SK-N-SH treated with all-trans-retinoic acid at 6 μM for 48 hours (cell line): ENCODE measurements at regions not wholly inside any gene's neighbourhood (a gene's known extent, or its start where the extent isn't known, plus 50 kb on each side); places are given as distances from the start of the nearest gene placed in this dataset.
"Not testable (repeated sequence)": the region's sequence is repeated elsewhere in the genome, so short reads cannot be mapped to it uniquely, and the experiment has no call there.

Experiments
- ARNTL ChIP-seq: fragments of 450-650 bp; formaldehyde crosslinking; IDR thresholded peaks from 2 replicates; pipeline ENCODE4 v1.5.0; 2020; ENCODE audit warnings: low read depth, mild to moderate bottlenecking, moderate library complexity, borderline replicate concordance
- CSDC2 ChIP-seq: fragments of 250-450 bp; sonication (Bioruptor Pico); IDR thresholded peaks from 2 replicates; pipeline ENCODE4 v1.5.0; 2020; ENCODE audit warnings: mild to moderate bottlenecking, moderate library complexity
- GLIS3 ChIP-seq: fragments of 250-450 bp; sonication (Bioruptor Pico); IDR thresholded peaks from 2 replicates; pipeline ENCODE4 v1.5.0; 2020; ENCODE audit warnings: mild to moderate bottlenecking, moderate library complexity
- PATZ1 ChIP-seq: fragments of 250-450 bp; sonication (Bioruptor Pico); IDR thresholded peaks from 2 replicates; pipeline ENCODE4 v1.8.0; 2020; ENCODE audit warnings: mild to moderate bottlenecking, moderate library complexity, borderline replicate concordance
- RARB ChIP-seq: fragments of 250-450 bp; sonication (Bioruptor Pico); IDR thresholded peaks from 2 replicates; pipeline ENCODE4 v1.8.0; 2021; ENCODE audit warnings: mild to moderate bottlenecking, moderate library complexity
- SNAI2 ChIP-seq: fragments of 250-450 bp; sonication (Bioruptor Pico); IDR thresholded peaks from 2 replicates; pipeline ENCODE4 v1.5.0; 2020; ENCODE audit warnings: mild to moderate bottlenecking, moderate library complexity
- ZFP3 ChIP-seq: fragments of 250-450 bp; sonication (Bioruptor Pico); IDR thresholded peaks from 2 replicates; pipeline ENCODE4 v1.5.0; 2020; ENCODE audit warnings: mild to moderate bottlenecking, moderate library complexity
- ZFP30 ChIP-seq: fragments of 450-650 bp; formaldehyde crosslinking; IDR thresholded peaks from 2 replicates; pipeline ENCODE4 v1.5.0; 2022; ENCODE audit warnings: mild to moderate bottlenecking, moderate library complexity
- TF ChIP-seq, protein P1 (sequence below): fragments of 250-450 bp; sonication (Bioruptor Pico); IDR thresholded peaks from 2 replicates; pipeline ENCODE4 v1.5.1; 2020; ENCODE audit warnings: low read depth, mild to moderate bottlenecking, moderate library complexity
- TF ChIP-seq, protein P2 (sequence below): fragments of 250-450 bp; sonication (Bioruptor Pico); IDR thresholded peaks from 2 replicates; pipeline ENCODE4 v1.5.1; 2021; ENCODE audit warnings: mild to moderate bottlenecking, moderate library complexity
- TF ChIP-seq, protein P3 (sequence below): fragments of 250-450 bp; sonication (Bioruptor Pico); IDR thresholded peaks from 2 replicates; pipeline ENCODE4 v1.5.0; 2020; ENCODE audit warnings: mild to moderate bottlenecking, moderate library complexity

DNA sequence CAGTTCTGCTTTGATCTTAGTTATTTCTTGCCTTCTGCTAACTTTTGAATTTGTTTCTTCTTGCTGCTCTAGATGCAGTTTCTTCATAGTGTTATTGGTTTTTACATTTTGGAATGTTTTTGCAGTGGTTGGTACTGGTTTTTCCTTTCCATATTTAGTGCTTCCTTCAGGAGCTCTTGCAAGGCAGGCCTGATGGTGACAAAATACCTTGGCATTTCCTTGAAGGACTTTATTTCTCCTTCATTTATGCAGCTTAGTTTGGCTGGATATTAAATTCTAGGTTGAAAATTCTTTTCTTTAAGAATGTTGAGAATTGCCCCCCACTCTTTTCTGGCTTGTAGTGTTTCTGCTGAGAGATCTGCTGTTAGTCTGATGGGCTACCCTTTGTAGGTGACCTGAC, 1654.7 kb upstream of the SEL1L start:
- TF ChIP-seq CSDC2, ARNTL, ZFP3, PATZ1, RARB, GLIS3, ZFP30, SNAI2 (CRISPR knock-in tag): not testable (repeated sequence)
- TF ChIP-seq, protein P1, sequence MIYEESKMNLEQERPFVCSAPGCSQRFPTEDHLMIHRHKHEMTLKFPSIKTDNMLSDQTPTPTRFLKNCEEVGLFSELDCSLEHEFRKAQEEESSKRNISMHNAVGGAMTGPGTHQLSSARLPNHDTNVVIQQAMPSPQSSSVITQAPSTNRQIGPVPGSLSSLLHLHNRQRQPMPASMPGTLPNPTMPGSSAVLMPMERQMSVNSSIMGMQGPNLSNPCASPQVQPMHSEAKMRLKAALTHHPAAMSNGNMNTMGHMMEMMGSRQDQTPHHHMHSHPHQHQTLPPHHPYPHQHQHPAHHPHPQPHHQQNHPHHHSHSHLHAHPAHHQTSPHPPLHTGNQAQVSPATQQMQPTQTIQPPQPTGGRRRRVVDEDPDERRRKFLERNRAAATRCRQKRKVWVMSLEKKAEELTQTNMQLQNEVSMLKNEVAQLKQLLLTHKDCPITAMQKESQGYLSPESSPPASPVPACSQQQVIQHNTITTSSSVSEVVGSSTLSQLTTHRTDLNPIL (CRISPR knock-in tag) = not testable (repeated sequence)
- TF ChIP-seq, protein P2, sequence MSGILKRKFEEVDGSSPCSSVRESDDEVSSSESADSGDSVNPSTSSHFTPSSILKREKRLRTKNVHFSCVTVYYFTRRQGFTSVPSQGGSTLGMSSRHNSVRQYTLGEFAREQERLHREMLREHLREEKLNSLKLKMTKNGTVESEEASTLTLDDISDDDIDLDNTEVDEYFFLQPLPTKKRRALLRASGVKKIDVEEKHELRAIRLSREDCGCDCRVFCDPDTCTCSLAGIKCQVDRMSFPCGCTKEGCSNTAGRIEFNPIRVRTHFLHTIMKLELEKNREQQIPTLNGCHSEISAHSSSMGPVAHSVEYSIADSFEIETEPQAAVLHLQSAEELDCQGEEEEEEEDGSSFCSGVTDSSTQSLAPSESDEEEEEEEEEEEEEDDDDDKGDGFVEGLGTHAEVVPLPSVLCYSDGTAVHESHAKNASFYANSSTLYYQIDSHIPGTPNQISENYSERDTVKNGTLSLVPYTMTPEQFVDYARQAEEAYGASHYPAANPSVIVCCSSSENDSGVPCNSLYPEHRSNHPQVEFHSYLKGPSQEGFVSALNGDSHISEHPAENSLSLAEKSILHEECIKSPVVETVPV (CRISPR knock-in tag) = not testable (repeated sequence)
- TF ChIP-seq, protein P3, sequence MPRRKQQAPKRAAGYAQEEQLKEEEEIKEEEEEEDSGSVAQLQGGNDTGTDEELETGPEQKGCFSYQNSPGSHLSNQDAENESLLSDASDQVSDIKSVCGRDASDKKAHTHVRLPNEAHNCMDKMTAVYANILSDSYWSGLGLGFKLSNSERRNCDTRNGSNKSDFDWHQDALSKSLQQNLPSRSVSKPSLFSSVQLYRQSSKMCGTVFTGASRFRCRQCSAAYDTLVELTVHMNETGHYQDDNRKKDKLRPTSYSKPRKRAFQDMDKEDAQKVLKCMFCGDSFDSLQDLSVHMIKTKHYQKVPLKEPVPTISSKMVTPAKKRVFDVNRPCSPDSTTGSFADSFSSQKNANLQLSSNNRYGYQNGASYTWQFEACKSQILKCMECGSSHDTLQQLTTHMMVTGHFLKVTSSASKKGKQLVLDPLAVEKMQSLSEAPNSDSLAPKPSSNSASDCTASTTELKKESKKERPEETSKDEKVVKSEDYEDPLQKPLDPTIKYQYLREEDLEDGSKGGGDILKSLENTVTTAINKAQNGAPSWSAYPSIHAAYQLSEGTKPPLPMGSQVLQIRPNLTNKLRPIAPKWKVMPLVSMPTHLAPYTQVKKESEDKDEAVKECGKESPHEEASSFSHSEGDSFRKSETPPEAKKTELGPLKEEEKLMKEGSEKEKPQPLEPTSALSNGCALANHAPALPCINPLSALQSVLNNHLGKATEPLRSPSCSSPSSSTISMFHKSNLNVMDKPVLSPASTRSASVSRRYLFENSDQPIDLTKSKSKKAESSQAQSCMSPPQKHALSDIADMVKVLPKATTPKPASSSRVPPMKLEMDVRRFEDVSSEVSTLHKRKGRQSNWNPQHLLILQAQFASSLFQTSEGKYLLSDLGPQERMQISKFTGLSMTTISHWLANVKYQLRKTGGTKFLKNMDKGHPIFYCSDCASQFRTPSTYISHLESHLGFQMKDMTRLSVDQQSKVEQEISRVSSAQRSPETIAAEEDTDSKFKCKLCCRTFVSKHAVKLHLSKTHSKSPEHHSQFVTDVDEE (CRISPR knock-in tag) = not testable (repeated sequence)
